HG03045 (cell line): ENCODE measurements at regions not wholly inside any gene's neighbourhood (a gene's known extent, or its start where the extent isn't known, plus 50 kb on each side); places are given as distances from the start of the nearest gene placed in this dataset.
"Not testable (repeated sequence)": the region's sequence is repeated elsewhere in the genome, so short reads cannot be mapped to it uniquely, and the experiment has no call there.

Source experiments
- ATAC-seq: cut with Tn5 transposase; IDR thresholded peaks from one replicate; pipeline ENCODE4 v1.9.1; 2021; ENCODE audit warnings: mild to moderate bottlenecking, moderate library complexity; ENCODE audit not compliant: unreplicated experiment

GRCh38 chr7:124179641-124180040 is 146.8 kb upstream of the TMEM229A start:
- ATAC-seq = no peak

DNA sequence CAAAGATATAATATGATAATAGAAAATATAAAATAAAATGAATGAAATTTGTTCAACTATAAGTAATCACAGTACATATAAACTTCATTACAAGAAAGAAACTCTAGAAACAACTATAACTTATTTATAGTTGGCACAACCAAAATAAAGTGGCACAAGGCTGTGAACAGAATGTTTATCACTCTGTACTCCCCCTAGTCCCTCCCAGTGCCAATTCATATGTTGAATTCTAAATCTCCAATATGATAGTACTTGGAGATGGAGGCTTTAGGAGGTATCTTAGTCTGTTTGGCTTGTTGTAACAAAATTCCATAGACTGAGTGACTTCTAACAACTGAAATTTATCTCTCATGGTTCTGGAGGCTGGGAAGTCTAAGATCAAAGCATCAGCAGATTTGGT is 145.0 kb upstream of the TMEM229A start:
- no peak for ATAC-seq

GRCh38 chr7:124171812-124172211 is 138.9 kb upstream of the TMEM229A start:
- ATAC-seq = not testable (repeated sequence)

- ATAC-seq = no peak
Measured at GRCh38 chr7:124171068-124171467, 138.2 kb upstream of the TMEM229A start.

GRCh38 chr7:124168616-124169015 is 135.7 kb upstream of the TMEM229A start:
- no peak for ATAC-seq

GRCh38 chr7:124162667-124163066 is 129.8 kb upstream of the TMEM229A start:
- no peak for ATAC-seq

GRCh38 chr7:124155432-124156022 is 122.7 kb upstream of the TMEM229A start:
- no peak for ATAC-seq

DNA sequence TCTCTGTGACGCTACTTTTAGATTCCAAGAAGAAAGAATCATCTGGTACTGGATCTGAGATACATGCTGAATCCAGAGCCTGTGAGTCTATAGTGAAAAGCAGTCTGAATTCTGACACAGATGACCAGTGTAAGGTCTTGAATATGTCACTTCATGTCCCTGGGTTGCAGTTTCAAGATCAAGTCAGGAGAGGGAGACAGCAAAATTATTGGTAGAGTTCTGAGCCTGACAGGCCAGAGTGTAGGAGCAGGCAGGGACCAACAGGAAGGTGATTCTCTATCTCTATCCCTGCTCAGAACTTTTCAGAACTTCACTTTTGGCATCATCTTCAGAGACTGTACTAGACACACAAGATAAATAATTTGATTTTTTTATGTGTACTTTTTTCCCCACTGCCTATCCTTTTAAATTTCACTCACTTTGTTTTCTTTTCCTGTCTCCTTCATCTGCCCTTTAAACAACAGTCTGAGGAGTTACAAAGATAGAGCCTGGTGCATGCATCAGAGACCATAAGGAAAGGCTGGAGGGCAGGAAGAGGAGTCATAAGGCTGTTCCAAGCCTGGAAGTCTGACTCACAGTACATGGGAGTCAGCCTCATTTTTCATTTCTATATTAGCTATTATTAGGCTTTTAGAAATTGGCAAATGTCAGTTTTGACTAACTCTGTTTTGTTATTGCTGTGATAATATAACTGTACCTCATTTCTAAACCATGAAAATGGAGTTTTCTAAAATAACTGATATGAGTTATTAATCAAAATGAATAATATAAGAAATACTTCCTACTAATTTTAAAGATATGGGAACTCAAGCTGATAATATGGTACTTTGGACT is 120.2 kb upstream of the TMEM229A start:
- ATAC-seq = no peak

DNA sequence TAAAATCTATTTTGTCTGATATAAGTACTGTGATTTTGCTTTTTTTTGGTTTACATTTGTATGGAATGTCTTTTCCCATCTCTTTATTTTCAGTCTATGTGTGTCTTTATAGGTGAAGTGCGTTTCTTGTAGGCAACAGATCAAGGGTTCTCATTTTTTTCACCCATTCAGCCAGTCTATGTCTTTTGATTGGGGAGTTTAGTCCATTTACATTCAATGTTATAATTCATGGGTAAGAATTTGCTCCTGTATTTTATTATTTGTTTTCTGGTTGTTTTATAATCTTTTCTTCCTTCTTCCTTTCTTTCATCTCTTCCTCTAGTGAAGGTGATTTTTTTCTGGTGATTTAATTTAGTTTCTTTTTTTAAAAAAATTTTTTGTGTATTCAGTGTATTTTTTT is 104.8 kb upstream of the TMEM229A start:
- no peak for ATAC-seq

DNA sequence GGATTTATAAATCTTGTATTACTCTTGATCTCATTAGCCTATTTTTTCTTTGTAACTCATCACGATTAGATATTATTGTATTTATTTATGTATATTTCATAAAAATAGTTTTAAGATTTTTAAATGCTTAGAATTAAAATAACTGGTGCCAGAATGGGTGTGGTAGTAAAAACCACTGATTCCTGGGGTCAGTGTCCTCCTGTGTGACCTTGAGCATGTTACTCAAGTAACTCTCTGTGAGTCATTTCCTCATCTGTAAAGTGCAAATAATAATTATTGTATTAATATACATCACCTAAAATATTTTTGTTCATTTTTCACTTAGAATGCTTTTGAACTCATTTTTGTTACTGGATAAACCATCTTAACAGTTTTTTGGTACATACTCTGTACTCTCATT is 91.3 kb upstream of the TMEM229A start:
- ATAC-seq = no peak

DNA sequence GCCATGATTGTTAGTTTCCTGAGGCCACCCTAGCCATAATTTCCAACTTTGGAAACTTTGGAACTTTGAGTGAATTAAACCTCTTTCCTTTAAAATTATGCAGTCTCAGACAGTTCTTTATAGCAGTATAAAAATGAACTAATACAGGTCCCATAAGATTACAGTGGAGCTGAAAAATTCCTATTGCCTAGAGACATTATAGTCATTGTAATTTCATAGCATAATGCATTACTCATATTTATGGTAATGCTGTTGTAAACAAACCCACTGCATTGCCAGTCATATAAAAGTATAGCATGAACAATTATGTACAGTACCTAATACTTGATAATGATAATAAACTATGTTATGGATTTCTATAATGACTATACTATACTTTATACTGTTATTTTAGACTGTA is 88.0 kb upstream of the TMEM229A start:
- ATAC-seq = no peak

- no peak for ATAC-seq
Measured at GRCh38 chr7:124113045-124113444, 80.2 kb upstream of the TMEM229A start.

GRCh38 chr7:124106575-124106974 is 73.7 kb upstream of the TMEM229A start:
- no peak for ATAC-seq

DNA sequence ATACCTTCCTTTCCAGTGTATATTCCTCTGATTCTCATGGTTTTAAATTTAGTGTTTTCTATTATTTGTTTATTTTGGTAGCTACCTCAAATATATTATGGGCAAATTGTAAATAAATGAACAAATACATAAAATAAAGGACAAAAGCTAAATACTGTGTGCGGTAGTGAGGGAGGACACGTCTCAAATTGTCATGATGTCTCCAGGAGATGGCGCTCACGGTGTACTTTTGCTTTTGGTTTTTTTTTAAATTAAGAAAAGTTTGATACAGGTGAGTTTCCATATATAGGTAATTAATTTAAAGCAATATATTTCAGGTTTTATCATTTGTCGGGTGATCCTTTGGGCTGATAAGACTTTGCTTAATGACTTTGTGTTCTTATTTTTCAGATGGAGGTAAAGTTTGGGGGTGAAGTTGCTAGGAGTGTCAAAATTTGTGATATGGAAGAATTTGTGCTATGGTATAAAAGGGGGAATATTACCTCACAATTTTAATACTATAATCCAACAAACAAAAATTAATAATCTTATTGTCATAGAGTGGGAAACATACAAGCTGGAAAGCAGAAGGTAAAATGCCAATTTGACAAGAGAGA is 68.4 kb upstream of the TMEM229A start:
- no peak for ATAC-seq

DNA sequence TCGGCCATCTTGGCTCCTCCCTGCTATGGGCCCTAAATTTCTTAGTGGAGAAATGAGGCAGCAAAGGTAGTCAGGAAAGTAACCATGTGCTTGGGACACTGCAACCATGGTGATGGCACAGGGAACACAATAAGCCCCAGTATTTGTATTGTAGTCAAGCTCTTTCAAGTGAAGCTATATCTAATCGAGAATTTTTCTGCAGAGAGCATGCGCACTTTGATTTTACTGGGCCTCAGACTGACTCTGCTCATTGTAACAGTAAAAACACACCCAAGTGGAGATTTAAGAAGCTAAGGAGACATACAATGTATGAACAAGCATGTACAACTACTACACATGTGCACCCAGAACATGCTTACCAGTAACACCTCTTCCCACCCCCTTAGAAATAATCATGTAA is 67.3 kb upstream of the TMEM229A start:
- no peak for ATAC-seq

DNA sequence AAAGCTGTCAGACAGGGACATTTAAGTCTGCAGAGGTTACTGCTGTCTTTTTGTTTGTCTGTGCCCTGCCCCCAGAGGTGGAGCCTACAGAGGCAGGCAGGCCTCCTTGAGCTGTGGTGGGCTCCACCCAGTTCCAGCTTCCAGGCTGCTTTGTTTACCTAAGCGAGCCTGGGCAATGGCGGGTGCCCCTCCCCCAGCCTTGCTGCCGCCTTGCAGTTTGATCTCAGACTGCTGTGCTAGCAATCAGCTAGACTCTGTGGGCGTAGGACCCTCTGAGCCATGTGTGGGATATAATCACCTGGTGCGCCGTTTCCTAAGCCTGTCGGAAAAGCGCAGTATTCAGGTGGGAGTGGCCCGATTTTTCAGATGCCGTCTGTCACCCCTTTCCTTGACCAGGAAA is 66.7 kb upstream of the TMEM229A start:
- ATAC-seq = not testable (repeated sequence)

DNA sequence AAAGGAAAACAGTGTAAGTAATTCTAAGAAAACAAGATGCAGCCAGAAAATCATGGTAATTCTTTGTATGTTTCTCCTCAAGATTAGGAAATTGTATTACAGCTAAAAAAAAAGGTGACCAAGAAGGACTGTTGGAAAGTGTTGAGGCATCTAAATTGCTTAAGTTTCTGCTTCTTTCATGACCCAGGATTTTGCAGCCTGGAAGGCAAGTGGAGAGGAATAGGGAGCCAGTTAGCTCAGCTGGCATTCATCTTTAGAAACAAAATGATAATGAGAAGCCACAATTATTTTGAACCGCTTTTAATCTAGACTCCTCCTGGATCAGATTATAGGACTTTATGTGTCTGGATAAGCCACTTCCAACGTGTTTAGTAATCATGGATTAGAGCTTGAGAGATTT is 56.8 kb upstream of the TMEM229A start:
- no peak for ATAC-seq

- no peak for ATAC-seq
Measured at GRCh38 chr7:124088590-124088989, 55.7 kb upstream of the TMEM229A start.

DNA sequence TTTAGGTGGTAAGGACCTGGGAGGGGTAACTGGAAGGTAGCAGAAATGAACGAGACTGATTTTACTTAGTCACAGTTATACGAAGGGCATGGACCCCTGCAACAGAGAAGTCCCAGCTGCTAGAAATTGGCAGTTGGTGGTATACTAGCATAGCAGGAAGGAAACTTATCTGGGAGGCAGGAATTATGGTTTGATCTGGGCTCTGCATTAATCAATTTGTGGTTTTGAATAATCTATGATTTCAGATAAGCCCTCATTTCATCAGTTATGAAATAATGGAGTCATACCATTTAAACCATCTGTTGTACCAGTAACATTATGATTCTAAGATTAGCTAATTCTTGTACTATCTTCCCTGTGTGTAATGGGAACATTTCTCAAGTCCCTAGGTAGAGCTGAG is 54.0 kb upstream of the TMEM229A start:
- no peak for ATAC-seq

DNA sequence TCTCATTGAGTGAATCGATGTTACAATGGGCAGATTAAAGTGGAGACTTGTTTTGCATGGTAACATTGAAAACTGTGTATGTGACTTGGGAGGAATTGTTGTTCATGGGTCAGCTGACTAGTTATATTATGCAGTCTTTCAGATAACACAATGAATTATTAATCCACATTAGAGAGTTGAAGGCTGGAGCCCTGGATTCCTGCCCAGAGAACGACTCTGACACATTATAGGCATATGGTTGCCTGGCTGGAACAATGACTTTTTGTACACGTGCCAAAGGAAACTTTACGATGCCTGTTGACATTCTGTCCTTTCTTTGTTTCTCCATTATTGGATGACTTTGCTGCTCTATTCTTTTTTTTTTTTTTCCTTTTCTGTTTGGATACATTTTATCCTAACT is 52.3 kb upstream of the TMEM229A start:
- ATAC-seq = no peak

DNA sequence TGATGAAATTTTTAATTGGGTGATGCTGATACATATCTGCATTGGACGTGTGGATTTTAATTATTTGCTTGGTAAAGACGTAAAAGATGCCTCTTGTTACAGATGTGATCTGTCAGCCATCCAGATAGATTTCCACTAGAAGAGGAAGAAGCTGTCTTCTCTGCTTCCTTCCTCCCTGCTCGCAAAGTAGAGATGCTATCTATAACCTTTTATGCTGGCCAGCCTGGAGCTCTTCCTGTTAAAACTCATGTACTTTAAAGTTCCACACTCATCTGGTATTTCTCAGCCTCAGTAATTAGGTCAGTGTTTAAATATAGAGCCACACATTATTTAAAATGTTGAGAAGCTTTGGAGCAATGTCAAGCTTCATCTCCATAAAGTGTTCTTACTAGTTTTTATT is 51.2 kb upstream of the TMEM229A start:
- no peak for ATAC-seq
